Activated CD4-positive, alpha-beta memory T cell treated with anti-CD3 and anti-CD28 coated beads, Interleukin-2, amount 10 ng/mL, durations not matched to agents 7 days and 5 days (primary cell): ENCODE measurements at regions not wholly inside any gene's neighbourhood (a gene's known extent, or its start where the extent isn't known, plus 50 kb on each side); places are given as distances from the start of the nearest gene placed in this dataset.

ENCODE experiments used
- CTCF ChIA-PET: fragments of 350-600 bp; sonication (Branson Sonifier 250); formaldehyde crosslinking; loops from one replicate; lab custom pipeline; 2021; ENCODE audit warnings: antibody characterized with exemption, inconsistent platforms; lab: Charles Lee
- POLR2A ChIA-PET: fragments of 350-600 bp; sonication (Branson Sonifier 250); formaldehyde crosslinking; loops from one replicate; lab custom pipeline; 2021; ENCODE audit warnings: antibody characterized with exemption; lab: Charles Lee
- DNase-seq: peaks from one replicate; pipeline ENCODE4 v3.0.0-alpha.2; 2020
- H3K27ac Mint-ChIP-seq: one replicate; pipeline ENCODE4 v1.8.0; 2021; ENCODE audit warnings: mild to moderate bottlenecking, mixed read lengths
- H3K27me3 Mint-ChIP-seq: one replicate; pipeline ENCODE4 v1.8.0; 2021; ENCODE audit warnings: mixed read lengths
- H3K36me3 Mint-ChIP-seq: one replicate; pipeline ENCODE4 v1.8.0; 2021; ENCODE audit warnings: low read depth, mixed read lengths
- H3K4me1 Mint-ChIP-seq: one replicate; pipeline ENCODE4 v1.8.0; 2021; ENCODE audit warnings: mixed read lengths
- H3K4me3 Mint-ChIP-seq: one replicate; pipeline ENCODE4 v1.8.0; 2021; ENCODE audit warnings: mild to moderate bottlenecking, mixed read lengths
- H3K9me3 Mint-ChIP-seq: one replicate; pipeline ENCODE4 v1.8.0; 2021; ENCODE audit warnings: mixed read lengths

DNA sequence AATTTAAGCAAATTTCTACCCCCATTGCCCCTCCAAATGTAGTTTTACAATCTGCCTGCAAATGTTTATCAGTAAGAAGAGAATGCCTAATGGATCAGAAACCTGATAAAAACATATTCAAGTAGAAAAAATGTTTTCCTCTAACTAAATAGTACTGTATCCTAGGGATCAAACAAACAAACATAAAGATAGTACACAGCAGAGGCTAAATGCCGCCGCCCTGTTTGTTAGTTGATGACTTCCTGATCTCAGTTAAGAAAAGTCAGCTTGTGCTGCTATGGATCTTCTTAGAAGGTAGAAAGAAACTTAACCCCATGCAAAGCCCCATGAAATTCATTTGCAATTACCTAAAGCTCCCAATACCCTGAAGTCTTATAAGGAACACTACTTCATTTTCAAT is 387.3 kb upstream of the THBS1 start:
- Mint-ChIP-seq H3K4me3 (no peak overlapping the region), H3K27ac (no peak overlapping the region)
- CTCF ChIA-PET, result no interaction called here

DNA sequence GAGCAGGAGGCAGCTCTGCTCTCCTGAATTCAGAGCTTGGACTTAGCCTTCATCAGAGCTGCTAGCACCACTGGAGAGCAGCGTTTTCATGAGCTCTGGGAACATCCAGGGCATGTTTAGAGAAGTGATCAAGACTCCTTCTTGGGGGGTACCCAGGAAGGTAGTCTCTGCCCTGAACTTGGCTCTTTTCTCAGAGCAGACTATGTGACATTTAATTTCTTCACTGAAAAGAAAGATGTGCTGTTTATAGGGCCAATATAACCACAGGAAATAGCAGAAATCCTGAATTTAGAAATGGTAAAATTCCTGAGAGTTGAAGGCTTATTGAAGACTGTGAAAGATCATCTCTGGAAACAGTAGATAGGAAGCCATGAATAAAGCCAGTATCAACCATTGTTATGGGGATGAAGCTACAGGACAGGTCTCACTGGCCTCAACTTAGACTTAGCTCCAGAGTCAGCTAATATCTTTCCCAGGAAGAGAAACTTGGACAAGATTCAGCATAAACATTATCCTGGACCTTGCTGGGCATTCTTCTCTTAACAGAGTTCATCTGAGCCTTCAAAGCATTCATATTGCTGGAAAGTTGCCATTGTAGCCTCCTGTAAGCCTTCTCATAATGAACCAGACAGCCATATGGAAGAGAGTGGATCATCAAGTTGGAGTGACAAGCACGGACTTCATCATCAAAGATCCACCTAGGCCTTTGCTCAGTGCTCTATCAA is 386.6 kb upstream of the THBS1 start:
- H3K27me3 Mint-ChIP-seq, result peaks cover 4% of the 10 kb centered on the region
- POLR2A ChIA-PET, result no interaction called here
- H3K36me3 Mint-ChIP-seq, result no peaks in the 10 kb centered on the region
- H3K4me3 Mint-ChIP-seq, result no peak overlapping the region
- CTCF ChIA-PET, result no interaction called here
- no peak overlapping the region for H3K27ac Mint-ChIP-seq
- DNase-seq, result no peak
- H3K4me1 Mint-ChIP-seq, result no peaks in the 10 kb centered on the region
- H3K9me3 Mint-ChIP-seq, result no peaks in the 10 kb centered on the region

More for the DNA sequence above, 387.3 kb upstream of the THBS1 start:
- Mint-ChIP-seq H3K36me3 (no peaks in the 10 kb centered on the region), H3K9me3 (no peaks in the 10 kb centered on the region), H3K4me1 (no peaks in the 10 kb centered on the region), H3K27me3 (peaks cover 4% of the 10 kb centered on the region)
- no peak for DNase-seq
- POLR2A ChIA-PET, result no interaction called here

DNA sequence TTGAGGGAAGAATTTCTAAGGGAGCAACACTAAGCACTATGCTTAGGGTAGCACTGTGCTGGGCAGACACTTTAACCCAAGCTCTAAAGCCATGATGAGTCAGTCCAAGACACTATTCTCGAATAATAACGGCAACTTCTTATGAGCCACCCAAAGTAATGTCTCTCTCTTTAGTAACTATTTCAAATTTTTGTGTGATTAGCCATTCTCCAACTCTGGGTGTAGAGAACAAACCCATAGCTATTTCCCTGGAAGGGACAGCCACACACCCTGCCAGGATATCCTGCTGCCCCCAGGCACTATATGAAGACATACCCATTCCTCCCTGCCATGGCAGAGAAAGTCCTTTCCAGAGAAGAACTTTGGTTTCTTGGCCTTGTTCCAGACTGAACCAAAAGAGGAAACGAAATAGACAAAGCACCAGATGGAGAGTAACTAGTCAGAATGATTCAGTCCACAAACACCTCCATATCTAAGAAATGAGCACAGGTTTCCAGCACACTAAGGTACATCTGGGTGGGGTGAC is 384.9 kb upstream of the THBS1 start:
- POLR2A ChIA-PET, result no interaction called here
- no peaks in the 10 kb centered on the region for H3K36me3 Mint-ChIP-seq
- CTCF ChIA-PET, result no interaction called here
- H3K27me3 Mint-ChIP-seq, result peaks cover 2% of the 10 kb centered on the region
- no peak overlapping the region for H3K27ac Mint-ChIP-seq
- no peaks in the 10 kb centered on the region for H3K9me3 Mint-ChIP-seq
- H3K4me1 Mint-ChIP-seq, result no peaks in the 10 kb centered on the region
- H3K4me3 Mint-ChIP-seq, result no peak overlapping the region
- no peak for DNase-seq

DNA sequence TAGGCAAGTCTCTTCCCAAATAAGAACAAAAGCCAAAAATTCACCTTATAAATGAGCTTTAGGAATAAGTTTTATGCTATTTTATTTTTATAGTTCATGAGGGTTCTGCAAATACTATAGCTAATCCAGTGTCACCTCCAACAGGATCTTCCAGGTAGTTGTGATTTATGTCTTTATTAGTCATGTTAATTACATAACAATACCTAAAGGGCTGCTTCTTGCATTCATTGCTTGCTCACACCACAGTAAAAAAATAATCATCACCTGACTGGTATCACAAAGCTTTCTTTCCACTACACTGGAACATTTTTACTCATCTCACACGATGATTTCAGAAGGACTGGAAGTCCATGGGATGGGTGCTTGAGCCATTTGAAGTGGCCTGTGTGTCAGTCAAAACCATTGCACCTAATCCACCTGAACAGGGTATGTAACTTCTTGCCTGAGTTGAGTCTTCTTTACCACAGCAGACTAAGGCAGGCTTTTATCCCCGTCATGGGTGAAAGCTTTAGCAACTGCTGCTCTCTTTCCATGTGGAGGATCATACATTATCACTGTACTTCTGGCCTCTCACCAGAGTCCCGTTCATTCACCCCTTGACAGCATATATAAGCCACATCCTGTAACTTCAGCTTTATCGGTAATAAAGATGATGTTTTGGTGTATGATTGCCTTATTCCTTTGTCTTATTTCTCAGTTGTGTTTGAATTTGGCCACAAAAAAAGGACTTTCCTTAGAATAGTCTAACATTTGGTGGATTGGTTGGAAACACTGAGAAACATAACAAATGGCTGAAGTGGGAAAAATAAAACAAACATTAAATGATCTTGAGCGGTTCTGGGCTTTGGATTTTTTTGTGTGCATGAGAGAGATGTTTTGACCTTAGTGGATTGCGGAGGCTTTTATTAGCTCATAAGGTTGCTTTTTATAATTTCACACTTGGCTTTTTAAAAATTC is 382.6 kb upstream of the THBS1 start:
- no peaks in the 10 kb centered on the region for H3K4me1 Mint-ChIP-seq
- ChIA-PET POLR2A (no interaction called here), CTCF (no interaction called here)
- H3K36me3 Mint-ChIP-seq, result no peaks in the 10 kb centered on the region
- peaks cover 4% of the 10 kb centered on the region for H3K27me3 Mint-ChIP-seq
- no peak for DNase-seq
- no peak overlapping the region for H3K27ac Mint-ChIP-seq
- no peaks in the 10 kb centered on the region for H3K9me3 Mint-ChIP-seq
- H3K4me3 Mint-ChIP-seq, result no peak overlapping the region

DNA sequence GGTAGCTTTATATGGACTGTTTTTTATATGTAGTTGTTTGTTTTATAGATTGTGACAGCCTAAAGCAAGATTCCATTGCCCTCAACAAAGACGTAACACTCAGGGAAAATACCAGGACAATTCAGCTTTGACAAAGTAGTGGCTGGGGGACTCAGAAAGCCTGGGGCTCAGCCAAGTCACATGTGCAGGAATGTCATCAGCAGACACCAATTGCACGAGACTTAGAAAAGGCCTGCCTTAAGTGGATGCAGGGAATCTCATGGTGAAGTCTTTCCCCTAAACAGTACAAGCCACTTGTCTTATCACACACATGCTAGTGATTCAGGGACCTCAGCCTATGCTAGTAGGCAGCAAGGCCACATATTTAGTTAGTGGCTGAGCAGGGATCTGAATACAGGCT is 381.8 kb upstream of the THBS1 start:
- peaks cover 4% of the 10 kb centered on the region for H3K27me3 Mint-ChIP-seq
- no peak overlapping the region for H3K27ac Mint-ChIP-seq
- ChIA-PET CTCF (no interaction called here), POLR2A (no interaction called here)
- H3K9me3 Mint-ChIP-seq, result no peaks in the 10 kb centered on the region
- no peak overlapping the region for H3K4me3 Mint-ChIP-seq
- DNase-seq, result no peak
- H3K36me3 Mint-ChIP-seq, result no peaks in the 10 kb centered on the region
- H3K4me1 Mint-ChIP-seq, result no peaks in the 10 kb centered on the region

DNA sequence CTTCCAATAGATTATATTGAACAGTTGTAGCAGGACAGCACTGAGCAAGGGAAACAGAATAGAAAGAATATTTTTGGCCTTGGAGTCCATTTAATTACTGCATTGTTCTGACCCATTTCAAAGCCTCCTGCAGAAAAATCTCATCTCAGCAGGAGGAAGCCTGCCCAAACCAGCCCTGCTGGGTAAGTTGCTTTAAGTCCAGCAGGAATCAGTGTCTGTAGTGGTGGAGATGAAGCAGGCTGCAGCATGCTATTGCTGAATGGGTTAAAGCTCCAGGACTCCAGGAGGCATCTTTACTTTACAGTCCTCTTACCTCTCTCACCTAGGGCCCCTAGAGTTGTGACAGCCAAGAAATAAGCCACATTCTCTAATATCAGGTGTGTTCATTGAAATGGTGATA is 380.3 kb upstream of the THBS1 start:
- DNase-seq, result no peak
- H3K4me1 Mint-ChIP-seq, result no peaks in the 10 kb centered on the region
- no peak overlapping the region for H3K27ac Mint-ChIP-seq
- no peak overlapping the region for H3K4me3 Mint-ChIP-seq
- no peaks in the 10 kb centered on the region for H3K9me3 Mint-ChIP-seq
- POLR2A ChIA-PET, result no interaction called here
- CTCF ChIA-PET, result no interaction called here
- H3K27me3 Mint-ChIP-seq, result peaks cover 4% of the 10 kb centered on the region
- H3K36me3 Mint-ChIP-seq, result no peaks in the 10 kb centered on the region

DNA sequence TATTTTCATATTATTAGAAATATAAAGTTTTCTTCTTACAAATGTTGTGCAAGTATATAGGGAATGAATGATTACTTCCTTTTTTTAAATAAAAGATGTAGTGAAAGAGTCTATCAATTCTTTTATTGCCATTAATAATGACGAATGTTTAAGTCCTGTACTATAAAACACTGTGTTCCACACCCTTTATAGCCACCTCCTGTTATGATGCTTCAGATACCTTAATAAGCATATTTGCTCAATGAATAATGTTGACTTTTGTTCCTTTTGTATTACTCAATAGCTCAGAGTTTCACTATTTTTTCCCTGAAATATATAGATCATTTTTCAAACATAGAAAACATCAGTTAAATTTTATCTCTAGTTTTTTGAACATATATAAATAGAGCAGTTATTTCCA is 378.2 kb upstream of the THBS1 start:
- CTCF ChIA-PET, result interaction anchor here (1.0 kb wide), 1 partner anchor 80 kb away, joined by 3 read pairs; no protein-coding TSS in a partner anchor
- H3K9me3 Mint-ChIP-seq, result no peaks in the 10 kb centered on the region

DNA sequence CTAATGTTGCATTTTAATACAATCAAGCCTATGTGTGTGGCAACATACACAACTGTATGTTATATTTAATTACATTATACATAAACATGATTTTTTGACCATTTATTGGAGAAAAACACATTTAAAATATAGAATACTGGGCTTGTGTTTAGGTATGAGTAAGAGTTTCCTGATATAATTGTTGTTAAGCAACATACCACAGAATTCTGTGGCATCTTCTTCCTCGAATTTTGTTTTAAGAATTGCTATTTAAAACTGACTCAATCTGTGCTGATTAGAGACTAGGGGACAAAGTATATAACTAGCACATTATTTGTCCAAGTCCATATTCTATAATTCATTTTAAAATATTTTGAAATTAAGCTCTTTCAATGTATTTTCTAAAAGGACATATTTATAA is 376.8 kb upstream of the THBS1 start:
- peaks cover 8% of the 10 kb centered on the region for H3K27me3 Mint-ChIP-seq
- H3K4me1 Mint-ChIP-seq, result no peaks in the 10 kb centered on the region
- H3K36me3 Mint-ChIP-seq, result no peaks in the 10 kb centered on the region
- H3K4me3 Mint-ChIP-seq, result no peak overlapping the region
- H3K9me3 Mint-ChIP-seq, result no peaks in the 10 kb centered on the region
- H3K27ac Mint-ChIP-seq, result no peak overlapping the region
- ChIA-PET POLR2A (no interaction called here), CTCF (no interaction called here)
- no peak for DNase-seq

More for the DNA sequence above, 378.2 kb upstream of the THBS1 start:
- no peak overlapping the region for H3K27ac Mint-ChIP-seq
- no peak for DNase-seq
- H3K4me1 Mint-ChIP-seq, result no peaks in the 10 kb centered on the region
- H3K4me3 Mint-ChIP-seq, result no peak overlapping the region
- POLR2A ChIA-PET, result no interaction called here
- H3K27me3 Mint-ChIP-seq, result peaks cover 8% of the 10 kb centered on the region
- no peaks in the 10 kb centered on the region for H3K36me3 Mint-ChIP-seq

DNA sequence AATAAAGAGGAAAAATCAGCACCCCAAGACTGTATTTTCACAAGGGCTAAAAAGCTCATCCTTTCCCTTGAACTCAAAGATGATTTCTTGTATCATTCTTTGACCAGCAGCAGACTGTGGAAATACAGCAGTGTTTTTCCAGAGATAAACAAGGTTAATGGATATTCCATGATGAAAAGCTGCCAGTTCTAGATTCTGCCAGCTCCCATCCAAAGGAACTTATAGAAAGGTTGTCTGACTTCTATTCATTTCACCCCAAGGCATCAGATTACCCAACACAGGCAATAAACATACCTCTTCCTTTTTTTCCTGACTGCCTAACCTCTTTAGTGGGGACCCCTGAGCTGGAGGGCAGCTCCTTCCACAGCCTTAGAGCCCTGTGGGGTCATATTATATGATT is 375.8 kb upstream of the THBS1 start:
- no peaks in the 10 kb centered on the region for H3K36me3 Mint-ChIP-seq
- no peak overlapping the region for H3K4me3 Mint-ChIP-seq
- no peak overlapping the region for H3K27ac Mint-ChIP-seq
- no peaks in the 10 kb centered on the region for H3K9me3 Mint-ChIP-seq
- no peak for DNase-seq
- POLR2A ChIA-PET, result no interaction called here
- no peaks in the 10 kb centered on the region for H3K4me1 Mint-ChIP-seq
- peaks cover 8% of the 10 kb centered on the region for H3K27me3 Mint-ChIP-seq
- CTCF ChIA-PET, result no interaction called here

DNA sequence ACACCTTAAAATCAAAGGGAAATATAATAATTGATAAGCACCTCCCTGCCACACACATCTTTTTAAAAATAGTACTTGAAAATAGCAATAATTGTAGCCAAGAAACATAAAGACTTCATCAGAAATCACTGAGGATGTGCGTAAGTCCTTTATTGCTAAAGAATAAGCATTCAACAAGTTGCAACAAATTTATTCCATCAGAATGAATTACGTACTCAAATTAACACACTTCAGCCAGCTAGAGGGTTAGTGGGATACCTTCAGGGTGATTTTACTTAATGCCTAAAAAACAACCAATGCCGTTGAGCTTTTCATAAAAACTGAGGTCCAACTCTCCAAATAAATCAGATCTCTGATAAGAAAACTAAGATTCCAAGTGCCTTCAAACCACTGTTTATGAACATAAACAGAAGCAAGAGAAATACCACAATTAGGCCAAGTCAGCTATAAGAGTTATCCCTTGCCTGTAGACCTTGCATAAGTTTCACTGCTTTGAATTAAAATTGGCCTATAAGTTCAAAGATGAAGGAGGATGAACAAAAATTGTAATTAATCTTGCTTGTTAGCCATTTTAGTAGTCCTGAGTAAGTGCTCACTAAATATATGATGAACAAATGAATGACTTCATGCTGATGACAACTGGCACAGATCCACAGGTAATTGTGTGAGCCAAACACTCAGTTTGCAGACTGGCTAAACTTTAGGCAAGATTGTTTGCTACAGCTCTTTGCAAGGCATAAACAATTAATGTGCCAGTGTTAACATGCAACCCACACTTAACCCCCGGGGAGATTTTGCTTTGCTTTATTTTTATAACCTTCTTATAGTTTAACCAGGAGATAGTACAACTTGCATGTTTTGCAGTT is 375.1 kb upstream of the THBS1 start:
- POLR2A ChIA-PET, result no interaction called here

DNA sequence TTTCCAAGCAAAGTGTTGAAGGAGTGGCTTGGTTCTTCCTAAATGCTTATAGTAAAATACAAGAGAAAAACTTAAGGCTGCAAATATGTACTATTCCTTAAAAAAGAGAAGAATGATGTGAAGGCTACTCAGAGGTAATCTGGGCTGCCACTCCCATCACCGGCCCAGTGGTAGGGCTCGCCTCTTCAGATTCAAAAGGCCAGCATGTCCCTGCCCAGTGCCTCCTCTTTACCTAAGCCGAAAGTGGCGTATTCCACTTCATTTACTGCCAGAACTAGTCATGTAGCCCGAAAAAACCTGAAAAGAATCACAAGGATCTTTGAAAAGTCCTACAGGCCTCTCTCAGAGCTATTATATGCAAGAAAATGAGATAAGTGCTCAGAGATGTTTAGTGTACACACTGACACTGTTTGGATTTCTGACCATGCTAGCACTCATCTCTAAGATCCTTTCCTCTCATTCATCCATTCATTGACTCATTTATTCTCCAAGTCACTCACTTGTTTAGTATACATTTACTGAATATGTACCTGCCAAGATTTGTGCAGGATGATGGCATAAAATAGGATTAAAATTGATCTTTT is 373.3 kb upstream of the THBS1 start:
- ChIA-PET POLR2A (no interaction called here), CTCF (no interaction called here)
- Mint-ChIP-seq H3K4me1 (no peaks in the 10 kb centered on the region), H3K27ac (no peak overlapping the region), H3K4me3 (no peak overlapping the region), H3K27me3 (peaks cover 19% of the 10 kb centered on the region), H3K36me3 (no peaks in the 10 kb centered on the region), H3K9me3 (peaks cover 7% of the 10 kb centered on the region)
- no peak for DNase-seq

More for the DNA sequence above, 375.1 kb upstream of the THBS1 start:
- Mint-ChIP-seq H3K27ac (no peak overlapping the region), H3K27me3 (peaks cover 10% of the 10 kb centered on the region), H3K4me1 (no peaks in the 10 kb centered on the region), H3K4me3 (no peak overlapping the region), H3K9me3 (no peaks in the 10 kb centered on the region), H3K36me3 (no peaks in the 10 kb centered on the region)
- DNase-seq, result no peak
- CTCF ChIA-PET, result no interaction called here

DNA sequence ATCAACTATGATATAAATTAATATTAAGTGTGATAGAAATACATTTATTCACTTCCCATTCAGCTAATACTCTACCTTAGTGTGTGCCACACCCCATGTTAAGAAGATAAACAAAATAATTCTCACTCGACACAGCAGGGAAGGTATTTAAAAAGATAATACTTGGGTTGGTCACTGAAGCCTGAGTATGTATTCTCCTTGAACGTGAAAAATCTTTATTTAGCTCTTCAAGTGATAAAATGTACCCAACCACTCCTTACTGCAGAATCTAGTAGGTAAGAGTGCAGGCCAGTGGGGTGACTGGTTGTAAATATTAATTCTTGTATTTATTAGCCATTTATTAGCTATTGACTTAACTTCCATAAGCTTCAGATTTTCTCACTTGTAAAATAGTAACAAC is 372.7 kb upstream of the THBS1 start:
- CTCF ChIA-PET, result no interaction called here
- Mint-ChIP-seq H3K9me3 (peaks cover 7% of the 10 kb centered on the region), H3K4me1 (no peaks in the 10 kb centered on the region), H3K27ac (no peak overlapping the region), H3K4me3 (no peak overlapping the region), H3K27me3 (peaks cover 19% of the 10 kb centered on the region), H3K36me3 (no peaks in the 10 kb centered on the region)
- POLR2A ChIA-PET, result no interaction called here
- no peak for DNase-seq
